HepG2 (cell line): ENCODE measurements at regions not wholly inside any gene's neighbourhood (a gene's known extent, or its start where the extent isn't known, plus 50 kb on each side); places are given as distances from the start of the nearest gene placed in this dataset.

Experiments used
- ATAC-seq: fragments of 200-7000 bp; cut with Tn5 transposase; 3 replicates; pipeline ENCODE4 v1.9.1; 2020; ENCODE audit warnings: mild to moderate bottlenecking, moderate library complexity
- BruUV-seq: library from RNA; stranded (reverse); fragments of 400-500 nt; replicated peaks from 2 replicates; lab custom pipeline; 2021; lab: Mats Ljungman, UMichigan
- CTCF ChIA-PET: fragments of 300-600 bp; formaldehyde crosslinking; extraction: SDS; loops from one replicate; lab custom pipeline; 2021; ENCODE audit warnings: low total read pairs, inconsistent platforms, low intra/inter-chr PET ratio; lab: Yijun Ruan, JAX
- POLR2A ChIA-PET: fragments of 350-600 bp; sonication (Branson Sonifier 250); formaldehyde crosslinking; loops from one replicate; lab custom pipeline; 2020; ENCODE audit warnings: antibody characterized with exemption, inconsistent platforms; lab: Yijun Ruan, JAX
- DNase-seq: peaks from one replicate; pipeline ENCODE4 v3.0.0-alpha.2; 2015; ENCODE audit warnings: low spot score
- FAIRE-seq: peaks from 3 replicates; lab custom pipeline; 2011; peaks lifted over from hg19 to GRCh38; lab: Jason Lieb, UNC
- H2AFZ ChIP-seq: one replicate; pipeline ENCODE4 v1.6.1; 2011; ENCODE audit warnings: low read length, inconsistent platforms
- H3K27ac ChIP-seq: fragments of 300-600 bp; 3 replicates; pipeline ENCODE4 v1.8.0; 2011; ENCODE audit warnings: mixed run types, mild to moderate bottlenecking, mixed read lengths, low read length, inconsistent platforms; ENCODE audit not compliant: insufficient read depth; ENCODE audit errors: extremely low read length
- H3K27me3 ChIP-seq, 2 experiments: fragments of 200-600 bp in 1 of 2; 2 replicates in 1 of 2; 3 replicates in 1 of 2; pipeline versions ENCODE4 v1.6.0 to v1.8.0; 2011; ENCODE audit warnings: low read length in 2 of 2, mild to moderate bottlenecking in 2 of 2, moderate library complexity in 2 of 2, inconsistent platforms in 1 of 2; ENCODE audit not compliant: insufficient read depth in 2 of 2, control insufficient read depth in 1 of 2
- H3K36me3 ChIP-seq, 2 experiments: fragments of 200-600 bp in 1 of 2; replicated peaks in 1 of 2; 2 replicates in 1 of 2; 3 replicates in 1 of 2; pipeline versions ENCODE4 v1.5.1 to v1.8.0; 2011; ENCODE audit warnings: low read length in 2 of 2, inconsistent platforms in 1 of 2; ENCODE audit not compliant: insufficient read depth in 2 of 2, control insufficient read depth in 1 of 2
- H3K4me1 ChIP-seq: 2 replicates; pipeline ENCODE4 v1.5.1; 2012; ENCODE audit warnings: low read length, inconsistent platforms; ENCODE audit not compliant: insufficient read depth
- H3K4me2 ChIP-seq: 2 replicates; pipeline ENCODE4 v1.6.0; 2011; ENCODE audit warnings: low read depth, low read length, inconsistent platforms
- H3K4me3 ChIP-seq, 3 experiments: fragments of 200-600 bp in 1 of 3; sonication (generic), shearing (Covaris generic) in 1 of 3; replicated peaks in 1 of 3; 2 replicates each; pipeline ENCODE4 v1.5.1; 2011 to 2016; ENCODE audit warnings: low read length in 3 of 3, inconsistent platforms in 2 of 3, low read depth in 2 of 3, mild to moderate bottlenecking in 2 of 3, control low read depth in 1 of 3, mixed read lengths in 1 of 3; ENCODE audit not compliant: insufficient read depth in 1 of 3
- H3K79me2 ChIP-seq: one replicate; pipeline ENCODE4 v1.6.1; 2011; ENCODE audit warnings: low read length, inconsistent platforms; ENCODE audit not compliant: insufficient read depth
- H3K9ac ChIP-seq: 2 replicates; pipeline ENCODE4 v1.6.0; 2011; ENCODE audit warnings: mild to moderate bottlenecking, low read depth, low read length, inconsistent platforms; ENCODE audit not compliant: insufficient read depth
- H3K9me3 ChIP-seq: 2 replicates; pipeline ENCODE4 v1.5.1; 2012; ENCODE audit warnings: mild to moderate bottlenecking, low read length
- H4K20me1 ChIP-seq: 2 replicates; pipeline ENCODE4 v1.6.0; 2011; ENCODE audit warnings: inconsistent platforms, mild to moderate bottlenecking, low read length, moderate library complexity; ENCODE audit not compliant: insufficient read depth
- ADNP ChIP-seq: sonication (generic); formaldehyde crosslinking; IDR thresholded peaks from 2 replicates; pipeline ENCODE4 v1.4.0; 2020; ENCODE audit warnings: missing genetic modification reagents
- KMT2B ChIP-seq: IDR thresholded peaks from 2 replicates; pipeline ENCODE4 v1.6.1; 2016; ENCODE audit warnings: missing genetic modification reagents, missing compliant biosample characterization
- SP2 ChIP-seq: sonication (generic); formaldehyde crosslinking; IDR thresholded peaks from 2 replicates; pipeline ENCODE4 v1.5.1; 2020; ENCODE audit warnings: mild to moderate bottlenecking, missing genetic modification reagents
- TAF15 ChIP-seq: fragments of 200-400 bp; formaldehyde crosslinking; IDR thresholded peaks from one replicate; pipeline ENCODE4 v1.6.1; 2018; ENCODE audit warnings: mild to moderate bottlenecking, low read depth, low read length; ENCODE audit not compliant: poor library complexity, severe bottlenecking
- TP53 ChIP-seq: sonication (generic); formaldehyde crosslinking; conservative IDR thresholded peaks from 2 replicates; pipeline ENCODE4 v1.4.0; 2020; ENCODE audit warnings: missing genetic modification reagents
- ZNF256 ChIP-seq: sonication (generic); formaldehyde crosslinking; conservative IDR thresholded peaks from 2 replicates; pipeline ENCODE4 v1.4.0; 2020; ENCODE audit warnings: missing genetic modification reagents
- WGBS: methylation state at CpG from one replicate; pipeline ENCODE4 v1.1.6; 2017; ENCODE audit warnings: low lambda C conversion rate; 5-methylcytosine and 5-hydroxymethylcytosine counted together
- in situ Hi-C: cut with HindIII; loops from 2 replicates; pipeline ENCODE4 v1.10.0; 2017; ENCODE audit warnings: low pct_unique_long_range_greater_than_20kb; ENCODE audit not compliant: extremely low pct_ligation_motif_present
- intact Hi-C: fragments of 100-400 bp; cut with micrococcal nuclease; formaldehyde crosslinking; loops from one replicate; pipeline ENCODE4 v1.10.0; 2022; ENCODE audit not compliant: unreplicated experiment
- TF ChIP-seq, protein P1 (sequence below): sonication (generic); formaldehyde crosslinking; IDR thresholded peaks from 2 replicates; pipeline ENCODE4 v1.4.0; 2020; ENCODE audit warnings: missing genetic modification reagents, low read depth, mild to moderate bottlenecking, borderline replicate concordance
- TF ChIP-seq, protein P2 (sequence below): IDR thresholded peaks from 2 replicates; pipeline ENCODE4 v1.6.1; 2016; ENCODE audit warnings: mild to moderate bottlenecking
- TF ChIP-seq, protein P3 (sequence below): sonication (generic); formaldehyde crosslinking; IDR thresholded peaks from 2 replicates; pipeline ENCODE4 v1.4.0; 2020; ENCODE audit warnings: mild to moderate bottlenecking, missing genetic modification reagents

DNA sequence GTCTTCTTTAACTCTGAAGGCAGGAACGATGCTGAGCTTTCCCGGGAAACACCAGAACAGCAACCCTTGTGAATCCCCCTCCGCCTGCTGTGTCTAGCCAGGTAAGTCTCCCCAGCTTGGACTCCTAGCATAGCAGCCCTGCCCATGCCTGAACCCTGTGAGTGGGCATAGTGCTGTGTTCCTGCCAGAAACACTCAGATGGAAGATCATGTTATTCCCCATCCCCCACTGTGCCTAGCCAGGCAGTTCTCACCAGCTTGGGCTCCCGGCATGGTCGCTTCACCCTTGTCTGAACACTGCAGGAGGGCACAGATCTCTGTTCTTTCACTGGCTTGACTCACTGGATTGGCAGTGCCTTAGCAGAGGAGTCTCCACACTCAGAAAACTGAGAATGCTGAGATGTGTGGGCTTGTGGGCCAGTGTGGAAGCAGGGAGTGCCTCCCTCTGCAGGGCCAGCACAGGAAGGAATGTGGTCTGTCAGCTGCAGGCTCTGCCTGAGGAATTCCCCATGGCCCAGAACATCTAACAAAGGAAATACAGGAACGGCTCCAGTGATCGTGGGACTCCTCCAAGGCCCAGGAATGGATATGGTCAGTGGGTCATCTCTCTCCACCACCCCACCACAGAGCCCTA, 440.1 kb upstream of the ADGRB3 start:
- H3K9me3 ChIP-seq = peaks cover 19% of the 10 kb centered on the region; the same call in 1 of the 2 replicates
- H3K27me3 ChIP-seq = no peaks in the 10 kb centered on the region
- CTCF ChIA-PET = no interaction called here
- no peaks in the 10 kb centered on the region for H3K79me2 ChIP-seq
- WGBS = 0% methylated on average over 4 of the region's 7 CpGs
- no peak for DNase-seq
- ATAC-seq = no peak
- POLR2A ChIA-PET = no interaction called here
- BruUV-seq = no TSS peak
- H4K20me1 ChIP-seq = no peaks in the 10 kb centered on the region
- no peak overlapping the region for H3K4me3 ChIP-seq
- H2AFZ ChIP-seq = no peak overlapping the region
- intact Hi-C loops = no loop called here
- H3K36me3 ChIP-seq = no peaks in the 10 kb centered on the region
- H3K4me2 ChIP-seq = no peak overlapping the region
- TF ChIP-seq TP53 (CRISPR knock-in tag) (no peak), ADNP (CRISPR knock-in tag) (no peak), TAF15 (no peak), SP2 (CRISPR knock-in tag) (no peak), ZNF256 (CRISPR knock-in tag) (no peak), KMT2B (CRISPR knock-in tag) (no peak)
- TF ChIP-seq, protein P1, sequence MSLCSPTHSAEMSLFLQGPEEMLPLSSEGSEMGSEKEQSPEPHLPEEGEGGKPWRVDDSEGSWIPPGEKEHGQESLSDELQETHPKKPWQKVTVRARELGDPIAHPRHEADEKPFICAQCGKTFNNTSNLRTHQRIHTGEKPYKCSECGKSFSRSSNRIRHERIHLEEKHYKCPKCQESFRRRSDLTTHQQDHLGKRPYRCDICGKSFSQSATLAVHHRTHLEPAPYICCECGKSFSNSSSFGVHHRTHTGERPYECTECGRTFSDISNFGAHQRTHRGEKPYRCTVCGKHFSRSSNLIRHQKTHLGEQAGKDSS (CRISPR knock-in tag) = no peak
- TF ChIP-seq, protein P2, sequence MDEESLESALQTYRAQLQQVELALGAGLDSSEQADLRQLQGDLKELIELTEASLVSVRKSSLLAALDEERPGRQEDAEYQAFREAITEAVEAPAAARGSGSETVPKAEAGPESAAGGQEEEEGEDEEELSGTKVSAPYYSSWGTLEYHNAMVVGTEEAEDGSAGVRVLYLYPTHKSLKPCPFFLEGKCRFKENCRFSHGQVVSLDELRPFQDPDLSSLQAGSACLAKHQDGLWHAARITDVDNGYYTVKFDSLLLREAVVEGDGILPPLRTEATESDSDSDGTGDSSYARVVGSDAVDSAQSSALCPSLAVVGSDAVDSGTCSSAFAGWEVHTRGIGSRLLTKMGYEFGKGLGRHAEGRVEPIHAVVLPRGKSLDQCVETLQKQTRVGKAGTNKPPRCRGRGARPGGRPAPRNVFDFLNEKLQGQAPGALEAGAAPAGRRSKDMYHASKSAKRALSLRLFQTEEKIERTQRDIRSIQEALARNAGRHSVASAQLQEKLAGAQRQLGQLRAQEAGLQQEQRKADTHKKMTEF (CRISPR knock-in tag) = no peak
- TF ChIP-seq, protein P3, sequence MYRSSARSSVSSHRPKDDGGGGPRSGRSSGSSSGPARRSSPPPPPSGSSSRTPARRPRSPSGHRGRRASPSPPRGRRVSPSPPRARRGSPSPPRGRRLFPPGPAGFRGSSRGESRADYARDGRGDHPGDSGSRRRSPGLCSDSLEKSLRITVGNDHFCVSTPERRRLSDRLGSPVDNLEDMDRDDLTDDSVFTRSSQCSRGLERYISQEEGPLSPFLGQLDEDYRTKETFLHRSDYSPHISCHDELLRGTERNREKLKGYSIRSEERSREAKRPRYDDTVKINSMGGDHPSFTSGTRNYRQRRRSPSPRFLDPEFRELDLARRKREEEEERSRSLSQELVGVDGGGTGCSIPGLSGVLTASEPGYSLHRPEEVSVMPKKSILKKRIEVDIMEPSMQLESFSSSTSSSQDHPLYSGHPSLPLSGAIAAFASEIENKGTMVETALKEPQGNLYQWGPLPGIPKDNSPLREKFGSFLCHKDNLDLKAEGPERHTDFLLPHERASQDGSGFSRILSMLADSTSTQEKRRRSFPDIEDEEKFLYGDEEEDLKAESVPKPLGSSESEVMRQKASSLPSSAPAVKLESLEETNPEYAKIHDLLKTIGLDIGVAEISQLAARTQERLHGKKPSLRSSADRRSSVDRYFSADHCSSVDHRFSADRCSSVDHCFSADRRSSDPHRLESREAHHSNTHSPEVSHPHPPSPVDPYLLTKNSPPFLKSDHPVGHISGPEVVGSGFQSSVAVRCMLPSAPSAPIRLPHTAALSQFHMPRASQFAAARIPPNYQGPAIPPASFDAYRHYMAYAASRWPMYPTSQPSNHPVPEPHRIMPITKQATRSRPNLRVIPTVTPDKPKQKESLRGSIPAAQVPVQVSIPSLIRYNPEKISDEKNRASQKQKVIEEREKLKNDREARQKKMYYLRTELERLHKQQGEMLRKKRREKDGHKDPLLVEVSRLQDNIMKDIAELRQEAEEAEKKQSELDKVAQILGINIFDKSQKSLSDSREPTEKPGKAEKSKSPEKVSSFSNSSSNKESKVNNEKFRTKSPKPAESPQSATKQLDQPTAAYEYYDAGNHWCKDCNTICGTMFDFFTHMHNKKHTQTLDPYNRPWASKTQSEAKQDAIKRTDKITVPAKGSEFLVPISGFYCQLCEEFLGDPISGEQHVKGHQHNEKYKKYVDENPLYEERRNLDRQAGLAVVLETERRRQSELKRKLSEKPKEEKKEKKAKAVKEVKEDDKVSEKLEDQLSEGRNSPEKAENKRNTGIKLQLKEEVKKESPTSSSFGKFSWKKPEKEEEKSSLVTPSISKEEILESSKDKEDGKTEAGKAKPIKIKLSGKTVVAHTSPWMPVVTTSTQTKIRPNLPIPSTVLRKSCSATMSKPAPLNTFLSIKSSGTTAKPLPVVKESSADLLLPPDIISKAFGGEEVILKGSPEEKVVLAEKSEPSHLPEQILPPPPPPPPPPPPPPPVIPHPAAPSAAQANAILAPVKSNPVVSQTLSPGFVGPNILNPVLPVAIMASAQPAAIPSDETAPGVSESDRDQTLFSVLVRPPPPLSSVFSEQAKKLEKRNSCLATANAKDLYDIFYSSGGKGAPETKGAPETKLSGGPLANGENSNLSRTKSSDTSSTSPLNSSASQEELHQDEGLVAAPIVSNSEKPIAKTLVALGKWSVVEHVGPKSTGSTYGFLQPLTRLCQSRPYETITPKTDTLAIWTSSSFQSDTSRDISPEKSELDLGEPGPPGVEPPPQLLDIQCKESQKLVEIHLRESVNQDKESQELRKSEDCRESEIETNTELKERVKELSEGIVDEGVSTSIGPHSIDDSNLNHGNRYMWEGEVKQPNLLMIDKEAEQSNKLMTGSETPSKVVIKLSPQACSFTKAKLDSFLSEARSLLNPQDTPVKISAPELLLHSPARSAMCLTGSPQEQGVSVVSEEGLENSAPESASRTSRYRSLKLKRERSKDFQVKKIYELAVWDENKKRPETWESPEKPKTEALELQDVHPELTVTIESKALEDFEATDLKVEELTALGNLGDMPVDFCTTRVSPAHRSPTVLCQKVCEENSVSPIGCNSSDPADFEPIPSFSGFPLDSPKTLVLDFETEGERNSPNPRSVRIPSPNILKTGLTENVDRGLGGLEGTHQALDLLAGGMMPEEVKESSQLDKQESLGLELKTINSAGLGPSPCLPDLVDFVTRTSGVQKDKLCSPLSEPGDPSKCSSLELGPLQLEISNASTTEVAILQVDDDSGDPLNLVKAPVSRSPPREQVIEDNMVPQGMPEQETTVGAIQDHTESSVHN (CRISPR knock-in tag) = no peak
- TF ChIP-seq, all 625 proteins: peak for 0
- no peak overlapping the region for H3K27ac ChIP-seq
- no peak overlapping the region for H3K9ac ChIP-seq
- no peaks in the 10 kb centered on the region for H3K4me1 ChIP-seq
- FAIRE-seq = no peak
- in situ Hi-C loops = no loop called here
